HepG2 (cell line): ENCODE measurements at regions not wholly inside any gene's neighbourhood (a gene's known extent, or its start where the extent isn't known, plus 50 kb on each side); places are given as distances from the start of the nearest gene placed in this dataset.

Experiments used
- ARNT2 ChIP-seq: sonication (generic); formaldehyde crosslinking; IDR thresholded peaks from 2 replicates; pipeline ENCODE4 v1.8.0; 2022; ENCODE audit warnings: mild to moderate bottlenecking, low read depth, missing genetic modification reagents, moderate library complexity
- DR1 ChIP-seq: sonication (generic); formaldehyde crosslinking; IDR thresholded peaks from 2 replicates; pipeline ENCODE4 v1.8.0; 2021; ENCODE audit warnings: mild to moderate bottlenecking, missing genetic modification reagents, inconsistent platforms
- GZF1 ChIP-seq: sonication (generic); formaldehyde crosslinking; IDR thresholded peaks from 2 replicates; pipeline ENCODE4 v1.5.1; 2020; ENCODE audit warnings: mild to moderate bottlenecking, missing genetic modification reagents
- HDAC6 ChIP-seq: fragments of 200-600 bp; sonication (generic); IDR thresholded peaks from 2 replicates; pipeline ENCODE4 v1.7.0; 2017; ENCODE audit warnings: mild to moderate bottlenecking, antibody characterized with exemption, low read length, low read depth
- HINFP ChIP-seq: sonication (generic); formaldehyde crosslinking; IDR thresholded peaks from 2 replicates; pipeline ENCODE4 v1.4.0; 2020; ENCODE audit warnings: low read depth, mild to moderate bottlenecking, missing genetic modification reagents
- HMG20A ChIP-seq: IDR thresholded peaks from 2 replicates; pipeline ENCODE4 v1.6.1; 2016; ENCODE audit warnings: borderline replicate concordance
- HNRNPH1 ChIP-seq: fragments of 200-400 bp; formaldehyde crosslinking; optimal IDR thresholded peaks from 2 replicates; pipeline ENCODE3; 2017; ENCODE audit warnings: mild to moderate bottlenecking, low read depth, low read length
- HNRNPLL ChIP-seq: fragments of 200-400 bp; formaldehyde crosslinking; IDR thresholded peaks from 2 replicates; pipeline ENCODE4 v1.6.1; 2017; ENCODE audit warnings: mild to moderate bottlenecking, low read depth, low read length; ENCODE audit not compliant: poor library complexity, severe bottlenecking
- KDM1A ChIP-seq: IDR thresholded peaks from 2 replicates; pipeline ENCODE4 v1.6.1; 2016; ENCODE audit warnings: missing compliant biosample characterization
- KDM5A ChIP-seq: fragments of 200-600 bp; sonication (generic); IDR thresholded peaks from 2 replicates; pipeline ENCODE4 v1.7.0; 2018; ENCODE audit warnings: antibody characterized with exemption, mild to moderate bottlenecking, low read length, borderline replicate concordance
- KMT2A ChIP-seq: sonication (generic); formaldehyde crosslinking; IDR thresholded peaks from 2 replicates; pipeline ENCODE4 v1.4.0; 2020; ENCODE audit warnings: missing genetic modification reagents
- MLX ChIP-seq: IDR thresholded peaks from 2 replicates; pipeline ENCODE4 v1.6.1; 2016
- PHF5A ChIP-seq: IDR thresholded peaks from one replicate; pipeline ENCODE4 v1.6.1; 2018; ENCODE audit warnings: low read depth, missing genetic modification reagents; ENCODE audit not compliant: unreplicated experiment
- RARG ChIP-seq: sonication (generic); formaldehyde crosslinking; IDR thresholded peaks from 2 replicates; pipeline ENCODE4 v1.4.0; 2020; ENCODE audit warnings: low read depth, mild to moderate bottlenecking, missing genetic modification reagents
- SATB2 ChIP-seq: sonication (generic); formaldehyde crosslinking; IDR thresholded peaks from 2 replicates; pipeline ENCODE4 v1.5.0; 2020; ENCODE audit warnings: missing genetic modification reagents
- SIX4 ChIP-seq: sonication (generic); formaldehyde crosslinking; IDR thresholded peaks from 2 replicates; pipeline ENCODE4 v1.4.0; 2020; ENCODE audit warnings: missing genetic modification reagents
- SKI ChIP-seq: fragments of 450-650 bp; IDR thresholded peaks from one replicate; pipeline ENCODE4 v1.6.1; 2018; ENCODE audit warnings: mild to moderate bottlenecking; ENCODE audit not compliant: partially characterized antibody
- SNAPC4 ChIP-seq: sonication (generic); formaldehyde crosslinking; IDR thresholded peaks from 2 replicates; pipeline ENCODE4 v1.4.0; 2020; ENCODE audit warnings: mild to moderate bottlenecking, missing genetic modification reagents
- SPEN ChIP-seq: sonication (generic); formaldehyde crosslinking; IDR thresholded peaks from 2 replicates; pipeline ENCODE4 v1.5.1; 2020; ENCODE audit warnings: low read depth, mild to moderate bottlenecking, missing genetic modification reagents
- ZMYM2 ChIP-seq: sonication (generic); formaldehyde crosslinking; IDR thresholded peaks from 2 replicates; pipeline ENCODE4 v1.8.0; 2022; ENCODE audit warnings: mild to moderate bottlenecking, missing genetic modification reagents
- ZNF569 ChIP-seq: sonication (generic); formaldehyde crosslinking; IDR thresholded peaks from 2 replicates; pipeline ENCODE4 v1.5.0; 2020; ENCODE audit warnings: mild to moderate bottlenecking, missing genetic modification reagents, moderate library complexity, borderline replicate concordance
- ZNF788 ChIP-seq: sonication (generic); formaldehyde crosslinking; IDR thresholded peaks from 2 replicates; pipeline ENCODE4 v1.5.0; 2020; ENCODE audit warnings: mild to moderate bottlenecking, missing genetic modification reagents, borderline replicate concordance
- ZNF790 ChIP-seq: sonication (generic); formaldehyde crosslinking; IDR thresholded peaks from 2 replicates; pipeline ENCODE4 v1.8.0; 2022; ENCODE audit warnings: missing genetic modification reagents, mild to moderate bottlenecking, borderline replicate concordance

- TF ChIP-seq KMT2A (peak; percentile 67; the same call in 1 of the 2 replicates), RARG (CRISPR knock-in tag) (peak; percentile 17; the same call in 1 of the 2 replicates), HMG20A (CRISPR knock-in tag) (peak; percentile 95), ZNF788 (CRISPR knock-in tag) (peak; percentile 67; the same call in 1 of the 2 replicates), HINFP (0 out of 2 replicates have a peak, but pooled peaks have one; percentile 41), DR1 (CRISPR knock-in tag) (peak; percentile 72; the same call in 1 of the 2 replicates), SNAPC4 (peak; percentile 70; the same call in 1 of the 2 replicates), SPEN (peak; percentile 81), ARNT2 (CRISPR knock-in tag) (peak; percentile 69), PHF5A (CRISPR knock-in tag) (peak; percentile 82), KDM5A (peak; percentile 62; the same call in 1 of the 2 replicates), HDAC6 (no peak), MLX (CRISPR knock-in tag) (peak; percentile 80; the same call in 1 of the 2 replicates), KDM1A (CRISPR knock-in tag) (peak; percentile 92; the same call in 1 of the 2 replicates), HNRNPLL (no peak), ZMYM2 (CRISPR knock-in tag) (peak; percentile 41; the same call in 1 of the 2 replicates), SIX4 (peak; percentile 82), SKI (peak; percentile 52), HNRNPH1 (no peak), ZNF569 (CRISPR knock-in tag) (0 out of 2 replicates have a peak, but pooled peaks have one; percentile 59), ZNF790 (CRISPR knock-in tag) (no peak), GZF1 (CRISPR knock-in tag) (no peak; the same call in 1 of the 2 replicates), SATB2 (0 out of 2 replicates have a peak, but pooled peaks have one; percentile 65)
Observed at GRCh38 chr6:1227935-1228753, 83.8 kb upstream of the FOXQ1 start (continued).
